Gastroesophageal sphincter (tissue), 3 donors: ENCODE measurements at regions not wholly inside any gene's neighbourhood (a gene's known extent, or its start where the extent isn't known, plus 50 kb on each side); places are given as distances from the start of the nearest gene placed in this dataset.
"Not testable (repeated sequence)": the region's sequence is repeated elsewhere in the genome, so short reads cannot be mapped to it uniquely, and the experiment has no call there.

Source experiments
- POLR2A ChIP-seq, 2 donors: fragments of 450-650 bp; IDR thresholded peaks; one replicate each; pipeline ENCODE4 v1.6.1; 2017; ENCODE audit warnings: antibody characterized with exemption in 2 of 2, mild to moderate bottlenecking in 2 of 2, moderate library complexity in 1 of 2
- TF ChIP-seq, protein P1 (sequence below), 4 experiments: fragments of 200-600 bp in 2 of 4; fragments of 450-650 bp in 2 of 4; sonication (generic) in 1 of 4; IDR thresholded peaks; one replicate each; pipeline ENCODE4 v1.5.1; 2017 to 2019; ENCODE audit warnings: antibody characterized with exemption in 4 of 4, mild to moderate bottlenecking in 2 of 4, moderate library complexity in 2 of 4

DNA sequence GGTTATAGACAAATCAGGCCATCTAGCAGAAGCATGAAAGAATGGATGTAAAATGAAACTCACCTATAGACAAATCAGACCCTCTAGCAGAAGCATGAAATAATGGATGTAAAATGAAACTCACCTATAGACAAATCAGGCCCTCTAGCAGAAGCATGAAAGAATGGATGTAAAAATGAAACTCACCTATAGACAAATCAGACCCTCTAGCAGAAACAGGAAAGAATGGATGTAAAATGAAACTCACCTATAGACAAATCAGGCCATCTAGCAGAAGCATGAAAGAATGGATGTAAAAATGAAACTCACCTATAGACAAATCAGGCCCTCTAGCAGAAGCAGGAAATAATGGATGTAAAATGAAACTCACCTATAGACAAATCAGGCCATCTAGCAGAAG lies 137.9 kb downstream of the ASMT start:
- TF ChIP-seq, protein P1, sequence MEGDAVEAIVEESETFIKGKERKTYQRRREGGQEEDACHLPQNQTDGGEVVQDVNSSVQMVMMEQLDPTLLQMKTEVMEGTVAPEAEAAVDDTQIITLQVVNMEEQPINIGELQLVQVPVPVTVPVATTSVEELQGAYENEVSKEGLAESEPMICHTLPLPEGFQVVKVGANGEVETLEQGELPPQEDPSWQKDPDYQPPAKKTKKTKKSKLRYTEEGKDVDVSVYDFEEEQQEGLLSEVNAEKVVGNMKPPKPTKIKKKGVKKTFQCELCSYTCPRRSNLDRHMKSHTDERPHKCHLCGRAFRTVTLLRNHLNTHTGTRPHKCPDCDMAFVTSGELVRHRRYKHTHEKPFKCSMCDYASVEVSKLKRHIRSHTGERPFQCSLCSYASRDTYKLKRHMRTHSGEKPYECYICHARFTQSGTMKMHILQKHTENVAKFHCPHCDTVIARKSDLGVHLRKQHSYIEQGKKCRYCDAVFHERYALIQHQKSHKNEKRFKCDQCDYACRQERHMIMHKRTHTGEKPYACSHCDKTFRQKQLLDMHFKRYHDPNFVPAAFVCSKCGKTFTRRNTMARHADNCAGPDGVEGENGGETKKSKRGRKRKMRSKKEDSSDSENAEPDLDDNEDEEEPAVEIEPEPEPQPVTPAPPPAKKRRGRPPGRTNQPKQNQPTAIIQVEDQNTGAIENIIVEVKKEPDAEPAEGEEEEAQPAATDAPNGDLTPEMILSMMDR (IDR thresholded peaks at IDR 0.05), result not testable (repeated sequence)
- not testable (repeated sequence) for TF ChIP-seq POLR2A (IDR thresholded peaks at IDR 0.05)
